ENCODE measurements at regions not wholly inside any gene's neighbourhood (a gene's known extent, or its start where the extent isn't known, plus 50 kb on each side); places are given as distances from the start of the nearest gene placed in this dataset.

GRCh38 chr5:117302473-117302872 lies 727.9 kb upstream of the SEMA6A start:
- no peak overlapping the region for H3K4me3 ChIP-seq (ENCODE audit: control insufficient read depth, low read depth, low read length)
- no peak for DNase-seq (ENCODE audit: low read depth)
- TF ChIP-seq CTCF (IDR thresholded peaks at IDR 0.05; ENCODE audit: control insufficient read depth, insufficient read depth, low read depth, low read length, missing control alignments): no peak

- no peak for DNase-seq (ENCODE audit: low read depth)
- H3K4me3 ChIP-seq (ENCODE audit: control insufficient read depth, low read depth, low read length): no peak overlapping the region
- no peak for TF ChIP-seq CTCF (IDR thresholded peaks at IDR 0.05; ENCODE audit: control insufficient read depth, insufficient read depth, low read depth, low read length, missing control alignments)
Observed at GRCh38 chr5:117299936-117300328, 725.3 kb upstream of the SEMA6A start.

GRCh38 chr5:117299224-117299935 lies 724.8 kb upstream of the SEMA6A start:
- H3K4me3 ChIP-seq (ENCODE audit: control insufficient read depth, low read depth, low read length): no peak overlapping the region
- TF ChIP-seq CTCF (IDR thresholded peaks at IDR 0.05; ENCODE audit: control insufficient read depth, insufficient read depth, low read depth, low read length, missing control alignments): no peak
- no peak for DNase-seq (ENCODE audit: low read depth)

GRCh38 chr5:117296872-117297271 lies 722.2 kb upstream of the SEMA6A start:
- no peak overlapping the region for H3K4me3 ChIP-seq (ENCODE audit: control insufficient read depth, low read depth, low read length)
- no peak for TF ChIP-seq CTCF (IDR thresholded peaks at IDR 0.05; ENCODE audit: control insufficient read depth, insufficient read depth, low read depth, low read length, missing control alignments)
- DNase-seq (ENCODE audit: low read depth): no peak

GRCh38 chr5:117295941-117296340 lies 721.3 kb upstream of the SEMA6A start:
- no peak for TF ChIP-seq CTCF (IDR thresholded peaks at IDR 0.05; ENCODE audit: control insufficient read depth, insufficient read depth, low read depth, low read length, missing control alignments)

GRCh38 chr5:117286813-117287212 lies 712.2 kb upstream of the SEMA6A start:
- no peak for DNase-seq (ENCODE audit: low read depth)
- H3K4me3 ChIP-seq (ENCODE audit: control insufficient read depth, low read depth, low read length): no peak overlapping the region
- no peak for TF ChIP-seq CTCF (IDR thresholded peaks at IDR 0.05; ENCODE audit: control insufficient read depth, insufficient read depth, low read depth, low read length, missing control alignments)

More at GRCh38 chr5:117295941-117296340, 721.3 kb upstream of the SEMA6A start:
- DNase-seq (ENCODE audit: low read depth): no peak
- H3K4me3 ChIP-seq (ENCODE audit: control insufficient read depth, low read depth, low read length): no peak overlapping the region
